ENCODE measurements at regions not wholly inside any gene's neighbourhood (a gene's known extent, or its start where the extent isn't known, plus 50 kb on each side); places are given as distances from the start of the nearest gene placed in this dataset.

- no peak overlapping the region for H2AFZ ChIP-seq
- H4K20me1 ChIP-seq (ENCODE audit: insufficient read depth, poor library complexity, severe bottlenecking): no peaks in the 10 kb centered on the region
- TF ChIP-seq EZH2phosphoT487 (IDR thresholded peaks at IDR 0.05; ENCODE audit: low read depth, severe bottlenecking, unreplicated experiment): no peak
- H3K4me1 ChIP-seq (ENCODE audit: insufficient read depth): no peaks in the 10 kb centered on the region
- no peaks in the 10 kb centered on the region for H3K27me3 ChIP-seq
- H3K36me3 ChIP-seq (replicated peaks; ENCODE audit: insufficient read depth, low read depth): no peaks in the 10 kb centered on the region
- 68% methylated on average over 8 of the region's 8 CpGs for WGBS (ENCODE audit: low lambda C conversion rate, missing lambda C conversion rate)
- H3K4me3 ChIP-seq: no peak overlapping the region
- H3K9me2 ChIP-seq (replicated peaks; ENCODE audit: insufficient read depth): no peaks in the 10 kb centered on the region
- no peak for DNase-seq (ENCODE audit: low spot score)
- H3K4me2 ChIP-seq: no peak overlapping the region
- H3K9me3 ChIP-seq (ENCODE audit: low read depth): no peaks in the 10 kb centered on the region
- no peak overlapping the region for H3K27ac ChIP-seq
- H3K79me2 ChIP-seq: no peaks in the 10 kb centered on the region
These were observed 372.8 kb upstream of the ST6GAL2 start for GRCh38 chr2:107258531-107259407.

DNA sequence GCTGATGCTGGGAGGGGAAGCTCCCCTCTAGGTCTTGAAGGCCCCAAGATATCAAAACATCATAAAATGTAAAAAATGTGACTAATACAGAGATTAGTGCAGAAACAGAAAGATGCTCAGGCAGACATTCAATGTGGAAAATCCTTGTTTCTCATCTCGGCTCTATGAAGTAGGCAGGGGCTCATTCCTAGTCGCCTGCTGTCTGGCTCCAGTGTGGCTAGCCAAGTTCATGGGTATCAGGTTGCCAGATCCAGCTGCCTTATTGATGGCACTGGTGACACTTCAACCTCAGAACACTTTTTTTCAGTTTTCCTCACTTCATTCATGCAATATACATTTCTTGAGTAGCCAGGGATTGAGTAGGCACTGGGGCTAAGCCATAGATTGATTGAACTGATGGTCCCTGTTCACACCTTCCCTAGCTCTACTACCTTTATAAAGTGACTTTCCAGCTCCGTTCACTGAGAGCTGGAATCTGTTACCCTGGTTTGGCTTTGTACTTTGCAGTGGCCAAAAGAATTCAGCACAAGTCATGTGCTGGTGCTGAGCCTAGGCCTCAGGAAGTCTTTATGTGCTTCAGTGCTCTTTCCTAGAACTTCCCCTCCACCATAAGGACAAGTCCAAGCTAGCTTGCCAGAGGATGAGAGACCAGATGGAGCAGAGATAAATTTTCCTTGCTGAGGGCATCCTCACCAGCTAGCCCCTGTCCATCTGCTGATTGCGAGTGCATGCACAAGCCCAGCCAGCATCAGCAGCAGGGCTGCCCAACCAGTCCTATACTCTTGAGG, 373.6 kb upstream of the ST6GAL2 start:
- Histone ChIP-seq H3K9me3 (ENCODE audit: low read depth) (no peaks in the 10 kb centered on the region), H3K79me2 (no peaks in the 10 kb centered on the region), H3K4me2 (no peak overlapping the region), H2AFZ (no peak overlapping the region), H3K36me3 (replicated peaks; ENCODE audit: insufficient read depth, low read depth) (no peaks in the 10 kb centered on the region), H3K27me3 (no peaks in the 10 kb centered on the region), H3K27ac (no peak overlapping the region), H3K9me2 (replicated peaks; ENCODE audit: insufficient read depth) (no peaks in the 10 kb centered on the region), H3K4me1 (ENCODE audit: insufficient read depth) (no peaks in the 10 kb centered on the region), H4K20me1 (ENCODE audit: insufficient read depth, poor library complexity, severe bottlenecking) (no peaks in the 10 kb centered on the region), H3K4me3 (no peak overlapping the region)
- DNase-seq (ENCODE audit: low spot score): no peak
- TF ChIP-seq CTCF (IDR thresholded peaks at IDR 0.05; ENCODE audit: poor library complexity) (no peak), EZH2 (IDR thresholded peaks at IDR 0.05; ENCODE audit: borderline replicate concordance) (no peak), EZH2phosphoT487 (IDR thresholded peaks at IDR 0.05; ENCODE audit: low read depth, severe bottlenecking, unreplicated experiment) (no peak)
- 85% methylated on average over 4 of the region's 4 CpGs for WGBS (ENCODE audit: low lambda C conversion rate, missing lambda C conversion rate)

DNA sequence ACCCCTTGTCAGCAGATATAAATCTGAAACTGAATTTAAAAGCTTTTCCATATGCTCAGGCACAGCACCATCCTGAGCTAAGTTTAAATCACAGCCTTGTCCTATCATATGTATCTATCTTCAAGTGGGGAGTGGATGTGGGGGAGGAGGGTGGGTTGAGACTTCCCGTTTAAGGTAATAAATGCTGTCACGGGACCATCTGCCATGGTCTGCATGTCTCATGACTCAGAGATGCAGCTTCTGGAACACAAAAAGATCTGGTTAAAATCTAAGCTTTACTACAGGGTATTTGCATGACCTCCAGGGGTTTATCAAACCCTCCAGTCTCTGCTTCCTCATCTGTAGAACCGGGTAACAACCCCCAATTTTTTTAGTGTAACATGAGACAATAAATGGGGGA, 377.7 kb upstream of the ST6GAL2 start:
- H3K27me3 ChIP-seq: no peaks in the 10 kb centered on the region
- no peaks in the 10 kb centered on the region for H4K20me1 ChIP-seq (ENCODE audit: insufficient read depth, poor library complexity, severe bottlenecking)
- H3K9me2 ChIP-seq (replicated peaks; ENCODE audit: insufficient read depth): no peaks in the 10 kb centered on the region
- H3K9me3 ChIP-seq (ENCODE audit: low read depth): no peaks in the 10 kb centered on the region
- H3K4me3 ChIP-seq: no peak overlapping the region
- H3K4me1 ChIP-seq (ENCODE audit: insufficient read depth): no peaks in the 10 kb centered on the region
- no peak for DNase-seq (ENCODE audit: low spot score)
- H3K4me2 ChIP-seq: no peak overlapping the region
- TF ChIP-seq CTCF (IDR thresholded peaks at IDR 0.05; ENCODE audit: poor library complexity): no peak
- TF ChIP-seq EZH2 (IDR thresholded peaks at IDR 0.05; ENCODE audit: borderline replicate concordance): no peak
- TF ChIP-seq EZH2phosphoT487 (IDR thresholded peaks at IDR 0.05; ENCODE audit: low read depth, severe bottlenecking, unreplicated experiment): no peak
- H3K79me2 ChIP-seq: no peaks in the 10 kb centered on the region
- H3K36me3 ChIP-seq (replicated peaks; ENCODE audit: insufficient read depth, low read depth): no peaks in the 10 kb centered on the region
- no peak overlapping the region for H2AFZ ChIP-seq
- WGBS (ENCODE audit: low lambda C conversion rate, missing lambda C conversion rate): 27% methylated on average over 3 of the region's 3 CpGs
- H3K27ac ChIP-seq: no peak overlapping the region

DNA sequence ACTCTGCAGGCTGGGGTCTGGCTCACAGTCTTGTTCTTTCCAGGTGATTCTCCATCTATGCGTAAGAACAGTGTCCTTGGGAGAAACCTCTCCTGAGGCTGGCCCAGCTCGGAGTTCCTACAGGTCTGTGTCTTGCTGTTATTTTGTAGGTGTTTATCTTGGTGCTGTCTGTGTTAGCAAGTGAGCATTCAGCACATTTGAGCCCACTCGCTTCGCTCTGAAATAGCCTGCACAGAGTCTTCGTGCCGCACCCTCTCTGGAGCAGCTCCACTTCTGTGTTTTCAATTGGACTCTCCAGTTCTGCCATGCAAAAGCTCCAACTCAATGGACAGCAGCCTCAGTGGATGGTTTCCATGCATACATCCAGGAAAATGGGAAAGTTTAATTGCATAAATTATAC, 378.2 kb upstream of the ST6GAL2 start:
- no peak overlapping the region for H2AFZ ChIP-seq
- no peaks in the 10 kb centered on the region for H3K27me3 ChIP-seq
- no peaks in the 10 kb centered on the region for H3K79me2 ChIP-seq
- H4K20me1 ChIP-seq (ENCODE audit: insufficient read depth, poor library complexity, severe bottlenecking): no peaks in the 10 kb centered on the region
- H3K9me2 ChIP-seq (replicated peaks; ENCODE audit: insufficient read depth): no peaks in the 10 kb centered on the region
- no peaks in the 10 kb centered on the region for H3K4me1 ChIP-seq (ENCODE audit: insufficient read depth)
- H3K36me3 ChIP-seq (replicated peaks; ENCODE audit: insufficient read depth, low read depth): no peaks in the 10 kb centered on the region
- WGBS (ENCODE audit: low lambda C conversion rate, missing lambda C conversion rate): 95% methylated on average over 6 of the region's 6 CpGs
- H3K27ac ChIP-seq: no peak overlapping the region
- no peak overlapping the region for H3K4me3 ChIP-seq
- TF ChIP-seq EZH2phosphoT487 (IDR thresholded peaks at IDR 0.05; ENCODE audit: low read depth, severe bottlenecking, unreplicated experiment): no peak
- TF ChIP-seq EZH2 (IDR thresholded peaks at IDR 0.05; ENCODE audit: borderline replicate concordance): no peak
- no peak for TF ChIP-seq CTCF (IDR thresholded peaks at IDR 0.05; ENCODE audit: poor library complexity)
- DNase-seq (ENCODE audit: low spot score): no peak
- no peaks in the 10 kb centered on the region for H3K9me3 ChIP-seq (ENCODE audit: low read depth)
- H3K4me2 ChIP-seq: no peak overlapping the region

Measured in hepatocyte (in vitro differentiated cells).